Hepatocyte (in vitro differentiated cells): ENCODE measurements at regions not wholly inside any gene's neighbourhood (a gene's known extent, or its start where the extent isn't known, plus 50 kb on each side); places are given as distances from the start of the nearest gene placed in this dataset.

ENCODE experiments used
- DNase-seq: peaks from one replicate; pipeline ENCODE4 v3.0.0-alpha.2; 2016; ENCODE audit warnings: low spot score
- H2AFZ ChIP-seq: fragments of 200-600 bp; sonication (generic); 2 replicates; pipeline ENCODE4 v1.6.0; 2016; ENCODE audit warnings: antibody characterized with exemption, mild to moderate bottlenecking
- H3K27ac ChIP-seq: fragments of 200-600 bp; sonication (generic); 2 replicates; pipeline ENCODE4 v1.5.1; 2016; ENCODE audit warnings: mild to moderate bottlenecking
- H3K27me3 ChIP-seq: fragments of 200-600 bp; sonication (generic); 2 replicates; pipeline ENCODE4 v1.6.1; 2016
- H3K36me3 ChIP-seq: fragments of 200-600 bp; sonication (generic); replicated peaks from 2 replicates; pipeline ENCODE4 v1.5.1; 2016; ENCODE audit warnings: low read depth; ENCODE audit not compliant: insufficient read depth
- H3K4me1 ChIP-seq: fragments of 200-600 bp; sonication (generic); 2 replicates; pipeline ENCODE4 v1.5.1; 2016; ENCODE audit warnings: mild to moderate bottlenecking, moderate library complexity; ENCODE audit not compliant: insufficient read depth
- H3K4me2 ChIP-seq: fragments of 200-600 bp; sonication (generic); 2 replicates; pipeline ENCODE4 v1.6.0; 2016
- H3K4me3 ChIP-seq: fragments of 200-600 bp; sonication (generic); 2 replicates; pipeline ENCODE4 v1.5.1; 2016; ENCODE audit warnings: mild to moderate bottlenecking
- H3K79me2 ChIP-seq: fragments of 200-600 bp; sonication (generic); 2 replicates; pipeline ENCODE4 v1.6.0; 2017; ENCODE audit warnings: mild to moderate bottlenecking
- H3K9me2 ChIP-seq: fragments of 200-600 bp; sonication (generic); replicated peaks from 2 replicates; pipeline ENCODE4 v1.6.0; 2017; ENCODE audit warnings: mild to moderate bottlenecking; ENCODE audit not compliant: insufficient read depth
- H3K9me3 ChIP-seq: fragments of 200-600 bp; sonication (generic); 2 replicates; pipeline ENCODE4 v1.5.1; 2016; ENCODE audit warnings: low read depth, mild to moderate bottlenecking
- H4K20me1 ChIP-seq: fragments of 200-600 bp; sonication (generic); 2 replicates; pipeline ENCODE4 v1.6.0; 2016; ENCODE audit warnings: mild to moderate bottlenecking; ENCODE audit not compliant: insufficient read depth, poor library complexity, severe bottlenecking
- CTCF ChIP-seq: fragments of 200-600 bp; sonication (generic); IDR thresholded peaks from 2 replicates; pipeline ENCODE4 v1.5.1; 2016; ENCODE audit warnings: antibody characterized with exemption, mild to moderate bottlenecking; ENCODE audit not compliant: poor library complexity
- EZH2 ChIP-seq: fragments of 200-600 bp; sonication (generic); IDR thresholded peaks from 2 replicates; pipeline ENCODE4 v1.6.1; 2016; ENCODE audit warnings: antibody characterized with exemption, mild to moderate bottlenecking, borderline replicate concordance
- EZH2phosphoT487 ChIP-seq: fragments of 200-600 bp; sonication (generic); IDR thresholded peaks from one replicate; pipeline ENCODE4 v1.6.1; 2018; ENCODE audit warnings: antibody characterized with exemption, mild to moderate bottlenecking, low read depth, moderate library complexity; ENCODE audit not compliant: unreplicated experiment, severe bottlenecking
- WGBS: methylation state at CpG from one replicate; pipeline ENCODE4 v1.1.6; 2016; ENCODE audit warnings: low lambda C conversion rate; ENCODE audit errors: missing lambda C conversion rate; 5-methylcytosine and 5-hydroxymethylcytosine counted together

- H3K4me2 ChIP-seq: no peak overlapping the region
- H3K9me2 ChIP-seq: no peaks in the 10 kb centered on the region
- H3K79me2 ChIP-seq: no peaks in the 10 kb centered on the region
- H3K4me1 ChIP-seq: no peaks in the 10 kb centered on the region
- no peaks in the 10 kb centered on the region for H3K27me3 ChIP-seq
- H3K36me3 ChIP-seq: no peaks in the 10 kb centered on the region
- TF ChIP-seq EZH2: no peak
- no peak for TF ChIP-seq EZH2phosphoT487
- TF ChIP-seq CTCF: no peak
- H2AFZ ChIP-seq: no peak overlapping the region
- H3K4me3 ChIP-seq: no peak overlapping the region
- H4K20me1 ChIP-seq: no peaks in the 10 kb centered on the region
- 86% methylated on average over 4 of the region's 4 CpGs for WGBS
- DNase-seq: no peak
- H3K9me3 ChIP-seq: no peaks in the 10 kb centered on the region
- H3K27ac ChIP-seq: no peak overlapping the region
Measured at GRCh38 chr10:130458509-130458908, 322.3 kb downstream of the GLRX3 start.

- TF ChIP-seq EZH2phosphoT487 (no peak), EZH2 (no peak)
- H3K27ac ChIP-seq: no peak overlapping the region
- no peak overlapping the region for H3K4me2 ChIP-seq
- H4K20me1 ChIP-seq: no peaks in the 10 kb centered on the region
- no peaks in the 10 kb centered on the region for H3K4me1 ChIP-seq
- H3K4me3 ChIP-seq: no peak overlapping the region
- no peak overlapping the region for H2AFZ ChIP-seq
- DNase-seq: no peak
- no peaks in the 10 kb centered on the region for H3K79me2 ChIP-seq
- no peaks in the 10 kb centered on the region for H3K36me3 ChIP-seq
- no peaks in the 10 kb centered on the region for H3K27me3 ChIP-seq
- WGBS: 72% methylated on average over 4 of the region's 4 CpGs
- H3K9me3 ChIP-seq: no peaks in the 10 kb centered on the region
- no peaks in the 10 kb centered on the region for H3K9me2 ChIP-seq
Measured at GRCh38 chr10:130459011-130459410, 322.8 kb downstream of the GLRX3 start.

DNA sequence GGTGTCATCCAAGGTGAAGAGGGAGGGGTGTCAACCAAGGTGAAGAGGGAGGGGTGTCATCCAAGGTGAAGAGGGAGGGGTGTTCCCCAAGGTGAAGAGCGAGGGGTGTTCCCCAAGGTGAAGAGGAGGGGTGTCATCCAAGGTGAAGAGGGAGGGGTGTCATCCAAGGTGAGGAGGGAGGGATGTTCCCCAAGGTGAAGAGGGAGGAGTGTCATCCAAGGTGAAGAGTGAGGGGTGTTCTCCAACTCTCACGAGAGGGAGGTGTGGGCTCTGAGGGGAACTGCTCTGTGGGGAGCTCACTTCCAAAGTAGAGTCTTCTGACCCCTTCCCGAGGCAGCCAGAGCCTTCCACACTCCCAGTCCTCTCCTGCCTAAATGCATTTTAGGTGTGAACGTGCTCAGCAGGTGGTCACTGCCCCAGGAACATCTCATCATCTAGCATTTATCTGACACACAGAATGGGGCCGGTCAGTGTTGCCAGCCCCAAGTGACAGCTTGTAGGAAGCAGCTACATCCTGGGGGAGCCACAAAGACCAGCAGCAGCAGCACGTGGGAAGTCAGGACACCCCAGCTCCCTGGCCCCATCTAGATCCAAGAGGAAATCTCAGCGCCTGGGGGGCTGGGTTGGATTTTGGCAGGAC, 323.8 kb downstream of the GLRX3 start:
- no peaks in the 10 kb centered on the region for H3K36me3 ChIP-seq
- H3K9me2 ChIP-seq: no peaks in the 10 kb centered on the region
- H2AFZ ChIP-seq: no peak overlapping the region
- 68% methylated on average over 6 of the region's 7 CpGs for WGBS
- no peak for DNase-seq
- no peaks in the 10 kb centered on the region for H3K79me2 ChIP-seq
- no peak overlapping the region for H3K27ac ChIP-seq
- H4K20me1 ChIP-seq: no peaks in the 10 kb centered on the region
- no peak overlapping the region for H3K4me2 ChIP-seq
- TF ChIP-seq CTCF (no peak), EZH2 (no peak), EZH2phosphoT487 (no peak)
- no peaks in the 10 kb centered on the region for H3K4me1 ChIP-seq
- H3K4me3 ChIP-seq: no peak overlapping the region
- no peaks in the 10 kb centered on the region for H3K9me3 ChIP-seq
- H3K27me3 ChIP-seq: no peaks in the 10 kb centered on the region

- H4K20me1 ChIP-seq: no peaks in the 10 kb centered on the region
- no peaks in the 10 kb centered on the region for H3K4me1 ChIP-seq
- H3K4me2 ChIP-seq: no peak overlapping the region
- no peaks in the 10 kb centered on the region for H3K9me2 ChIP-seq
- no peak overlapping the region for H2AFZ ChIP-seq
- TF ChIP-seq CTCF: no peak
- no peak for TF ChIP-seq EZH2phosphoT487
- TF ChIP-seq EZH2: no peak
- no peaks in the 10 kb centered on the region for H3K27me3 ChIP-seq
- no peaks in the 10 kb centered on the region for H3K36me3 ChIP-seq
- no peak overlapping the region for H3K27ac ChIP-seq
- no peak for DNase-seq
- H3K9me3 ChIP-seq: no peaks in the 10 kb centered on the region
- WGBS: 80% methylated on average over 6 of the region's 6 CpGs
- H3K79me2 ChIP-seq: no peaks in the 10 kb centered on the region
- H3K4me3 ChIP-seq: no peak overlapping the region
Measured at GRCh38 chr10:130461631-130462030, 325.4 kb downstream of the GLRX3 start.
